OCI-LY3 (cell line): ENCODE measurements at regions not wholly inside any gene's neighbourhood (a gene's known extent, or its start where the extent isn't known, plus 50 kb on each side); places are given as distances from the start of the nearest gene placed in this dataset.

ENCODE experiments used
- EZH2phosphoT487 ChIP-seq: fragments of 200-600 bp; shearing (Covaris generic); IDR thresholded peaks from 2 replicates; pipeline ENCODE4 v1.6.1; 2018; ENCODE audit warnings: antibody characterized with exemption, mixed run types, low read depth
- TF ChIP-seq, protein P1 (sequence below): fragments of 200-600, 300-600 bp; sonication (generic); IDR thresholded peaks from 2 replicates; pipeline ENCODE4 v1.5.1; 2014; ENCODE audit warnings: antibody characterized with exemption, low read length, low read depth

- TF ChIP-seq, protein P1, sequence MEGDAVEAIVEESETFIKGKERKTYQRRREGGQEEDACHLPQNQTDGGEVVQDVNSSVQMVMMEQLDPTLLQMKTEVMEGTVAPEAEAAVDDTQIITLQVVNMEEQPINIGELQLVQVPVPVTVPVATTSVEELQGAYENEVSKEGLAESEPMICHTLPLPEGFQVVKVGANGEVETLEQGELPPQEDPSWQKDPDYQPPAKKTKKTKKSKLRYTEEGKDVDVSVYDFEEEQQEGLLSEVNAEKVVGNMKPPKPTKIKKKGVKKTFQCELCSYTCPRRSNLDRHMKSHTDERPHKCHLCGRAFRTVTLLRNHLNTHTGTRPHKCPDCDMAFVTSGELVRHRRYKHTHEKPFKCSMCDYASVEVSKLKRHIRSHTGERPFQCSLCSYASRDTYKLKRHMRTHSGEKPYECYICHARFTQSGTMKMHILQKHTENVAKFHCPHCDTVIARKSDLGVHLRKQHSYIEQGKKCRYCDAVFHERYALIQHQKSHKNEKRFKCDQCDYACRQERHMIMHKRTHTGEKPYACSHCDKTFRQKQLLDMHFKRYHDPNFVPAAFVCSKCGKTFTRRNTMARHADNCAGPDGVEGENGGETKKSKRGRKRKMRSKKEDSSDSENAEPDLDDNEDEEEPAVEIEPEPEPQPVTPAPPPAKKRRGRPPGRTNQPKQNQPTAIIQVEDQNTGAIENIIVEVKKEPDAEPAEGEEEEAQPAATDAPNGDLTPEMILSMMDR, result no peak
- no peak for TF ChIP-seq EZH2phosphoT487
Measured at GRCh38 chr12:115332945-115333344, 649.0 kb upstream of the TBX3 start.
